Small intestine (tissue), 7 donors: ENCODE measurements at regions not wholly inside any gene's neighbourhood (a gene's known extent, or its start where the extent isn't known, plus 50 kb on each side); places are given as distances from the start of the nearest gene placed in this dataset.

Source experiments
- DNase-seq, 2 donors: peaks; one replicate each; pipeline versions ENCODE4 v3.0.0 to v3.0.0-alpha.2; 2013
- FAIRE-seq: peaks from 2 replicates; lab custom pipeline; 2012; peaks lifted over from hg19 to GRCh38; lab: Jason Lieb, UNC
- H3K27ac ChIP-seq, 3 donors: one replicate each; pipeline ENCODE4 v1.5.1; 2013; ENCODE audit warnings: low read length in 2 of 3, mild to moderate bottlenecking in 2 of 3, control low read depth in 1 of 3, inconsistent platforms in 1 of 3, low read depth in 1 of 3, moderate library complexity in 1 of 3
- H3K27me3 ChIP-seq, 3 donors: one replicate each; pipeline ENCODE4 v1.6.1; 2013; ENCODE audit warnings: low read length in 3 of 3, inconsistent platforms in 1 of 3; ENCODE audit not compliant: control insufficient read depth in 3 of 3, insufficient read depth in 3 of 3
- H3K36me3 ChIP-seq, 3 donors: one replicate each; pipeline ENCODE4 v1.6.1; 2013; ENCODE audit warnings: low read length in 3 of 3, inconsistent platforms in 1 of 3, low read depth in 1 of 3, mild to moderate bottlenecking in 1 of 3, moderate library complexity in 1 of 3; ENCODE audit not compliant: control insufficient read depth in 3 of 3, insufficient read depth in 2 of 3
- H3K4me1 ChIP-seq, 3 donors: one replicate each; pipeline ENCODE4 v1.6.1; 2013; ENCODE audit warnings: low read length in 2 of 3, inconsistent platforms in 1 of 3, low read depth in 1 of 3, mild to moderate bottlenecking in 1 of 3, moderate library complexity in 1 of 3; ENCODE audit not compliant: control insufficient read depth in 3 of 3, insufficient read depth in 2 of 3
- H3K4me3 ChIP-seq, 3 donors: one replicate each; pipeline ENCODE4 v1.5.1; 2013; ENCODE audit warnings: low read length in 3 of 3, control low read depth in 1 of 3, inconsistent platforms in 1 of 3, low read depth in 1 of 3, mild to moderate bottlenecking in 1 of 3, moderate library complexity in 1 of 3
- H3K9me3 ChIP-seq, 2 donors: one replicate each; pipeline ENCODE4 v1.6.1; 2013; ENCODE audit warnings: low read depth in 1 of 2, low read length in 1 of 2; ENCODE audit not compliant: control insufficient read depth in 2 of 2, insufficient read depth in 1 of 2
- WGBS, 3 donors: extraction: QIAGEN DNeasy Blood & Tissue Kit; methylation state at CpG; one replicate each; pipeline ENCODE4 v1.1.7; 2013; 5-methylcytosine and 5-hydroxymethylcytosine counted together
- donor health status: healthy with polysubstance abuse.
- donor health status: control.
- donor health status: control.
- donor health status: Bipolar disorder and iron deficiency.
- donor health status: healthy.

- no peak overlapping the region for H3K27ac ChIP-seq
- no peaks in the 10 kb centered on the region for H3K27me3 ChIP-seq
- H3K36me3 ChIP-seq = no peaks in the 10 kb centered on the region
- 90 to 92% (median 91%) methylated on average over 5 of the region's 5 CpGs for WGBS, 3 donors
- no peaks in the 10 kb centered on the region for H3K4me1 ChIP-seq
- H3K9me3 ChIP-seq = no peaks in the 10 kb centered on the region
- DNase-seq = no peak
- H3K4me3 ChIP-seq = no peak overlapping the region
- no peak for FAIRE-seq
Observed at GRCh38 chr1:207268753-207269511, 52.5 kb upstream of the CD55 start.
